GM12878 (cell line): ENCODE measurements at regions not wholly inside any gene's neighbourhood (a gene's known extent, or its start where the extent isn't known, plus 50 kb on each side); places are given as distances from the start of the nearest gene placed in this dataset.

Source experiments
- ATAC-seq: fragments of 200-7000 bp; cut with Tn5 transposase; 3 replicates; pipeline ENCODE4 v1.9.1; 2020; ENCODE audit warnings: mild to moderate bottlenecking, moderate library complexity
- BruUV-seq: library from RNA; stranded (reverse); fragments of 400-500 nt; replicated peaks from 2 replicates; lab custom pipeline; 2021; lab: Mats Ljungman, UMichigan
- CTCF ChIA-PET: fragments of 300-600 bp; sonication (Branson Sonifier 250); formaldehyde crosslinking; extraction: SDS; loops from one replicate; lab custom pipeline; 2021; ENCODE audit warnings: inconsistent platforms; lab: Yijun Ruan, JAX
- POLR2A ChIA-PET: fragments of 350-600 bp; formaldehyde crosslinking; extraction: SDS; loops from one replicate; lab custom pipeline; 2021; ENCODE audit warnings: inconsistent platforms; lab: Charles Lee
- RAD21 ChIA-PET: fragments of 300-600 bp; sonication (Branson Sonifier 250); formaldehyde crosslinking; loops from one replicate; lab custom pipeline; 2023; ENCODE audit warnings: antibody characterized with exemption; ENCODE audit not compliant: unreplicated experiment; lab: Charles Lee
- SMC1A ChIA-PET: fragments of 300-600 bp; sonication (Branson Sonifier 250); formaldehyde crosslinking; loops from one replicate; lab custom pipeline; 2023; ENCODE audit not compliant: unreplicated experiment, uncharacterized antibody; lab: Charles Lee
- DNase-seq: peaks from one replicate; pipeline ENCODE4 v3.0.0-alpha.2; 2011; ENCODE audit warnings: low read depth, low spot score
- FAIRE-seq: peaks from 3 replicates; lab custom pipeline; 2011; peaks lifted over from hg19 to GRCh38; lab: Jason Lieb, UNC
- H2AFZ ChIP-seq: 2 replicates; pipeline ENCODE4 v1.6.0; 2011; ENCODE audit warnings: low read depth, low read length, control low read depth; ENCODE audit not compliant: control insufficient read depth
- H3K27ac ChIP-seq: 2 replicates; pipeline ENCODE4 v1.5.1; 2011; ENCODE audit warnings: control low read depth; ENCODE audit not compliant: control insufficient read depth, insufficient read depth
- H3K27me3 ChIP-seq, 2 experiments: replicated peaks in 1 of 2; 2 replicates each; pipeline versions ENCODE4 v1.6.0 to v1.6.1; 2011; ENCODE audit warnings: low read length in 1 of 2; ENCODE audit not compliant: control insufficient read depth in 2 of 2, insufficient read depth in 2 of 2
- H3K36me3 ChIP-seq, 2 experiments: 2 replicates each; pipeline ENCODE4 v1.5.1; 2011; ENCODE audit warnings: low read length in 1 of 2; ENCODE audit not compliant: control insufficient read depth in 2 of 2, insufficient read depth in 2 of 2
- H3K4me1 ChIP-seq: 2 replicates; pipeline ENCODE4 v1.6.1; 2011; ENCODE audit warnings: mild to moderate bottlenecking, low read length, moderate library complexity, mixed read lengths; ENCODE audit not compliant: control insufficient read depth, insufficient read depth
- H3K4me2 ChIP-seq: 2 replicates; pipeline ENCODE4 v1.6.0; 2011; ENCODE audit warnings: control low read depth; ENCODE audit not compliant: control insufficient read depth, insufficient read depth
- H3K4me3 ChIP-seq: fragments of 200-600 bp; sonication (generic); 2 replicates; pipeline ENCODE4 v1.5.1; 2016
- H3K79me2 ChIP-seq: 2 replicates; pipeline ENCODE4 v1.6.0; 2011; ENCODE audit warnings: low read length; ENCODE audit not compliant: control insufficient read depth, insufficient read depth
- H3K9ac ChIP-seq: 2 replicates; pipeline ENCODE4 v1.8.0; 2011; ENCODE audit warnings: low read length, control low read depth, mixed read lengths; ENCODE audit not compliant: control insufficient read depth, insufficient read depth
- H3K9me3 ChIP-seq: replicated peaks from 3 replicates; pipeline ENCODE4 v1.5.1; 2011; ENCODE audit warnings: mild to moderate bottlenecking, low read length; ENCODE audit not compliant: control insufficient read depth, insufficient read depth
- H4K20me1 ChIP-seq: 2 replicates; pipeline ENCODE4 v1.6.0; 2011; ENCODE audit not compliant: control insufficient read depth, insufficient read depth
- EP300 ChIP-seq, 2 experiments: fragments of 150-350 bp in 1 of 2; IDR thresholded peaks; 2 replicates each; pipeline ENCODE4 v1.6.1; 2011 to 2012; ENCODE audit warnings: low read depth in 2 of 2, low read length in 2 of 2, borderline replicate concordance in 1 of 2, improper control_type of control experiment in 1 of 2, inconsistent platforms in 1 of 2; ENCODE audit not compliant: control insufficient read depth in 1 of 2
- MYB ChIP-seq: fragments of 150-350 bp; IDR thresholded peaks from 2 replicates; pipeline ENCODE4 v1.6.1; 2014; ENCODE audit warnings: mild to moderate bottlenecking, low read depth, low read length, borderline replicate concordance
- POLR2A ChIP-seq: IDR thresholded peaks from 2 replicates; pipeline ENCODE4 v1.6.1; 2011; ENCODE audit warnings: low read depth, mild to moderate bottlenecking, low read length
- SUPT20H ChIP-seq: IDR thresholded peaks from 2 replicates; pipeline ENCODE4 v1.6.1; 2011; ENCODE audit warnings: low read depth, mild to moderate bottlenecking, low read length, moderate library complexity, borderline replicate concordance; ENCODE audit not compliant: control insufficient read depth
- TCF12 ChIP-seq: IDR thresholded peaks from 2 replicates; pipeline ENCODE4 v1.6.1; 2011; ENCODE audit warnings: low read depth, mild to moderate bottlenecking, low read length
- TCF7 ChIP-seq: IDR thresholded peaks from 2 replicates; pipeline ENCODE4 v1.6.1; 2014; ENCODE audit warnings: antibody characterized with exemption, borderline replicate concordance
- WGBS: methylation state at CpG from one replicate; pipeline ENCODE4 v1.1.6; 2016; ENCODE audit warnings: low lambda C conversion rate; ENCODE audit not compliant: insufficient replicate concordance, insufficient coverage; ENCODE audit errors: missing lambda C conversion rate; 5-methylcytosine and 5-hydroxymethylcytosine counted together
- in situ Hi-C: fragments of 300-500 bp; cut with MboI; formaldehyde crosslinking; loops from 9 replicates; pipeline ENCODE4 v1.14.3; 2018; ENCODE audit warnings: mixed read lengths
- intact Hi-C: fragments of 100-400 bp; cut with micrococcal nuclease; formaldehyde crosslinking; loops from one replicate; pipeline ENCODE4 v1.14.2; 2022; ENCODE audit not compliant: unreplicated experiment
- TF ChIP-seq, protein P1 (sequence below): fragments of 450-650 bp; IDR thresholded peaks from 2 replicates; pipeline ENCODE4 v1.6.1; 2014; ENCODE audit warnings: mild to moderate bottlenecking
- TF ChIP-seq, protein P2 (sequence below): fragments of 450-650 bp; IDR thresholded peaks from 2 replicates; pipeline ENCODE4 v1.6.1; 2017; ENCODE audit warnings: mild to moderate bottlenecking, moderate library complexity
- TF ChIP-seq, protein P3 (sequence below): IDR thresholded peaks from 2 replicates; pipeline ENCODE4 v1.6.1; 2011; ENCODE audit warnings: borderline replicate concordance, low read depth, mild to moderate bottlenecking, moderate library complexity, mixed read lengths, low read length; ENCODE audit not compliant: insufficient read depth; ENCODE audit errors: extremely low read length
- TF ChIP-seq, protein P4 (sequence below): IDR thresholded peaks from 2 replicates; pipeline ENCODE4 v1.6.1; 2012; ENCODE audit warnings: mild to moderate bottlenecking, low read depth, low read length
- TF ChIP-seq, protein P5 (sequence below): IDR thresholded peaks from 2 replicates; pipeline ENCODE4 v1.6.1; 2011; ENCODE audit warnings: mild to moderate bottlenecking, low read depth, low read length, moderate library complexity; ENCODE audit not compliant: insufficient replicate concordance

DNA sequence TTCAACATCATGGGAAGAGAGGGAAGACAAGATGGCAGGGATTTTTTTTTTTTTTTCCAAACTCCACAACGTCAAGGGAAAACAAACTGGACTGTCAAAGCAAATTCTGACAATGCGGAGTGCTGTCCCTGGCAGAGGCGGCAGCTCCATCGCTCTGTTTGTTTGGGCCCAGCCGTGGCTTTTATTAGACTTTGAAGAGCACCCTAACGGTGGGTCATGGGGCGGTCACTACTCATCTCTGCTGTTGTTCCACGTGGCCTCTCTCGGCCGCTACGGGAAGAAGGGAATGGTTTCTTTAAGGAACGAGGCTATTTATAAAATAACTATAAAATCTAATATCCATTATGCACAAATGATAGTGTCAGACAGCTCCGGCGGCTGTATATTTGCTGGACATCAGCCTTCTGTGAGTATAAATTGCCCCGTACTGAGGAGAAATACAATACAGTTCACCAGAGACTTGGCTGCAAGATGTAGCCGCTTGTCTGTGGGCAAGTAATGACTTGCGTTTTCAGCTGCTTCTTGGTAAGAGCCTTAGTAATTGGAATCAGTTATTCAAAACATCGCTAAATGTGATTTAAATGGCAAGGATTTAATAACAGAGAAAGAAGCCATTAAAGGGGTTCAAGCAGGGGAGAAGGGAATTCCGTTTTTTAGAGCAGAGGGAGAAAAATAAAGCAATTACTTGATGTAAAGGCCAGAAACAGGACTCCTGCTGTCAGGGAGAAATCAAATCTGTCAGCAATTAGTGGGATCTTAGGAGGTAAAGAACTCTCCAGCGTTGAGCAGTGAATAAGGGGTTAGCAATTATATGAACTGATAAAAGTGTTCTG, 61.7 kb upstream of the RAB11FIP2 start:
- H3K4me2 ChIP-seq: no peak overlapping the region
- no peaks in the 10 kb centered on the region for H3K4me1 ChIP-seq
- H3K27ac ChIP-seq: no peak overlapping the region
- POLR2A ChIA-PET: no interaction called here
- H3K79me2 ChIP-seq: no peaks in the 10 kb centered on the region
- intact Hi-C loops (loop anchor here (5.0 to 10.0 kb wide), 2 partner anchors 244 to 571 kb away; no protein-coding TSS in a partner anchor), in situ Hi-C loops (no loop called here)
- RAD21 ChIA-PET: no interaction called here
- DNase-seq (no peak), FAIRE-seq (no peak), ATAC-seq (no peak)
- no peaks in the 10 kb centered on the region for H3K36me3 ChIP-seq
- no TSS peak for BruUV-seq
- H3K9me3 ChIP-seq: no peaks in the 10 kb centered on the region
- CTCF ChIA-PET: no interaction called here
- no peak overlapping the region for H3K4me3 ChIP-seq
- SMC1A ChIA-PET: no interaction called here
- no peaks in the 10 kb centered on the region for H4K20me1 ChIP-seq
- H3K27me3 ChIP-seq: no peaks in the 10 kb centered on the region; a peak in 1 of 4 replicates
- H3K9ac ChIP-seq: no peak overlapping the region
- no peak overlapping the region for H2AFZ ChIP-seq
- 47% methylated on average over 20 of the region's 20 CpGs for WGBS
- TF ChIP-seq, protein P1, sequence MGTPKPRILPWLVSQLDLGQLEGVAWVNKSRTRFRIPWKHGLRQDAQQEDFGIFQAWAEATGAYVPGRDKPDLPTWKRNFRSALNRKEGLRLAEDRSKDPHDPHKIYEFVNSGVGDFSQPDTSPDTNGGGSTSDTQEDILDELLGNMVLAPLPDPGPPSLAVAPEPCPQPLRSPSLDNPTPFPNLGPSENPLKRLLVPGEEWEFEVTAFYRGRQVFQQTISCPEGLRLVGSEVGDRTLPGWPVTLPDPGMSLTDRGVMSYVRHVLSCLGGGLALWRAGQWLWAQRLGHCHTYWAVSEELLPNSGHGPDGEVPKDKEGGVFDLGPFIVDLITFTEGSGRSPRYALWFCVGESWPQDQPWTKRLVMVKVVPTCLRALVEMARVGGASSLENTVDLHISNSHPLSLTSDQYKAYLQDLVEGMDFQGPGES: no peak
- TF ChIP-seq SUPT20H (no peak), TCF12 (no peak), EP300 (IDR thresholded peaks at IDR 0.05; ENCODE audit: borderline replicate concordance in 1 of 2, control insufficient read depth in 1 of 2, low read depth in 2 of 2, low read length in 2 of 2) (no peak), TCF7 (no peak), POLR2A (no peak), MYB (no peak)
- TF ChIP-seq, protein P2, sequence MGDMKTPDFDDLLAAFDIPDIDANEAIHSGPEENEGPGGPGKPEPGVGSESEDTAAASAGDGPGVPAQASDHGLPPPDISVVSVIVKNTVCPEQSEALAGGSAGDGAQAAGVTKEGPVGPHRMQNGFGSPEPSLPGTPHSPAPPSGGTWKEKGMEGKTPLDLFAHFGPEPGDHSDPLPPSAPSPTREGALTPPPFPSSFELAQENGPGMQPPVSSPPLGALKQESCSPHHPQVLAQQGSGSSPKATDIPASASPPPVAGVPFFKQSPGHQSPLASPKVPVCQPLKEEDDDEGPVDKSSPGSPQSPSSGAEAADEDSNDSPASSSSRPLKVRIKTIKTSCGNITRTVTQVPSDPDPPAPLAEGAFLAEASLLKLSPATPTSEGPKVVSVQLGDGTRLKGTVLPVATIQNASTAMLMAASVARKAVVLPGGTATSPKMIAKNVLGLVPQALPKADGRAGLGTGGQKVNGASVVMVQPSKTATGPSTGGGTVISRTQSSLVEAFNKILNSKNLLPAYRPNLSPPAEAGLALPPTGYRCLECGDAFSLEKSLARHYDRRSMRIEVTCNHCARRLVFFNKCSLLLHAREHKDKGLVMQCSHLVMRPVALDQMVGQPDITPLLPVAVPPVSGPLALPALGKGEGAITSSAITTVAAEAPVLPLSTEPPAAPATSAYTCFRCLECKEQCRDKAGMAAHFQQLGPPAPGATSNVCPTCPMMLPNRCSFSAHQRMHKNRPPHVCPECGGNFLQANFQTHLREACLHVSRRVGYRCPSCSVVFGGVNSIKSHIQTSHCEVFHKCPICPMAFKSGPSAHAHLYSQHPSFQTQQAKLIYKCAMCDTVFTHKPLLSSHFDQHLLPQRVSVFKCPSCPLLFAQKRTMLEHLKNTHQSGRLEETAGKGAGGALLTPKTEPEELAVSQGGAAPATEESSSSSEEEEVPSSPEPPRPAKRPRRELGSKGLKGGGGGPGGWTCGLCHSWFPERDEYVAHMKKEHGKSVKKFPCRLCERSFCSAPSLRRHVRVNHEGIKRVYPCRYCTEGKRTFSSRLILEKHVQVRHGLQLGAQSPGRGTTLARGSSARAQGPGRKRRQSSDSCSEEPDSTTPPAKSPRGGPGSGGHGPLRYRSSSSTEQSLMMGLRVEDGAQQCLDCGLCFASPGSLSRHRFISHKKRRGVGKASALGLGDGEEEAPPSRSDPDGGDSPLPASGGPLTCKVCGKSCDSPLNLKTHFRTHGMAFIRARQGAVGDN: no peak
- TF ChIP-seq, protein P3, sequence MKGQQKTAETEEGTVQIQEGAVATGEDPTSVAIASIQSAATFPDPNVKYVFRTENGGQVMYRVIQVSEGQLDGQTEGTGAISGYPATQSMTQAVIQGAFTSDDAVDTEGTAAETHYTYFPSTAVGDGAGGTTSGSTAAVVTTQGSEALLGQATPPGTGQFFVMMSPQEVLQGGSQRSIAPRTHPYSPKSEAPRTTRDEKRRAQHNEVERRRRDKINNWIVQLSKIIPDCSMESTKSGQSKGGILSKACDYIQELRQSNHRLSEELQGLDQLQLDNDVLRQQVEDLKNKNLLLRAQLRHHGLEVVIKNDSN: no peak
- TF ChIP-seq, protein P4, sequence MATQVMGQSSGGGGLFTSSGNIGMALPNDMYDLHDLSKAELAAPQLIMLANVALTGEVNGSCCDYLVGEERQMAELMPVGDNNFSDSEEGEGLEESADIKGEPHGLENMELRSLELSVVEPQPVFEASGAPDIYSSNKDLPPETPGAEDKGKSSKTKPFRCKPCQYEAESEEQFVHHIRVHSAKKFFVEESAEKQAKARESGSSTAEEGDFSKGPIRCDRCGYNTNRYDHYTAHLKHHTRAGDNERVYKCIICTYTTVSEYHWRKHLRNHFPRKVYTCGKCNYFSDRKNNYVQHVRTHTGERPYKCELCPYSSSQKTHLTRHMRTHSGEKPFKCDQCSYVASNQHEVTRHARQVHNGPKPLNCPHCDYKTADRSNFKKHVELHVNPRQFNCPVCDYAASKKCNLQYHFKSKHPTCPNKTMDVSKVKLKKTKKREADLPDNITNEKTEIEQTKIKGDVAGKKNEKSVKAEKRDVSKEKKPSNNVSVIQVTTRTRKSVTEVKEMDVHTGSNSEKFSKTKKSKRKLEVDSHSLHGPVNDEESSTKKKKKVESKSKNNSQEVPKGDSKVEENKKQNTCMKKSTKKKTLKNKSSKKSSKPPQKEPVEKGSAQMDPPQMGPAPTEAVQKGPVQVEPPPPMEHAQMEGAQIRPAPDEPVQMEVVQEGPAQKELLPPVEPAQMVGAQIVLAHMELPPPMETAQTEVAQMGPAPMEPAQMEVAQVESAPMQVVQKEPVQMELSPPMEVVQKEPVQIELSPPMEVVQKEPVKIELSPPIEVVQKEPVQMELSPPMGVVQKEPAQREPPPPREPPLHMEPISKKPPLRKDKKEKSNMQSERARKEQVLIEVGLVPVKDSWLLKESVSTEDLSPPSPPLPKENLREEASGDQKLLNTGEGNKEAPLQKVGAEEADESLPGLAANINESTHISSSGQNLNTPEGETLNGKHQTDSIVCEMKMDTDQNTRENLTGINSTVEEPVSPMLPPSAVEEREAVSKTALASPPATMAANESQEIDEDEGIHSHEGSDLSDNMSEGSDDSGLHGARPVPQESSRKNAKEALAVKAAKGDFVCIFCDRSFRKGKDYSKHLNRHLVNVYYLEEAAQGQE: no peak
- TF ChIP-seq, protein P5, sequence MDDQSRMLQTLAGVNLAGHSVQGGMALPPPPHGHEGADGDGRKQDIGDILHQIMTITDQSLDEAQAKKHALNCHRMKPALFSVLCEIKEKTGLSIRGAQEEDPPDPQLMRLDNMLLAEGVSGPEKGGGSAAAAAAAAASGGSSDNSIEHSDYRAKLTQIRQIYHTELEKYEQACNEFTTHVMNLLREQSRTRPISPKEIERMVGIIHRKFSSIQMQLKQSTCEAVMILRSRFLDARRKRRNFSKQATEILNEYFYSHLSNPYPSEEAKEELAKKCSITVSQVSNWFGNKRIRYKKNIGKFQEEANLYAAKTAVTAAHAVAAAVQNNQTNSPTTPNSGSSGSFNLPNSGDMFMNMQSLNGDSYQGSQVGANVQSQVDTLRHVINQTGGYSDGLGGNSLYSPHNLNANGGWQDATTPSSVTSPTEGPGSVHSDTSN: no peak
